ENCODE measurements at regions not wholly inside any gene's neighbourhood (a gene's known extent, or its start where the extent isn't known, plus 50 kb on each side); places are given as distances from the start of the nearest gene placed in this dataset.
"Not testable (repeated sequence)": the region's sequence is repeated elsewhere in the genome, so short reads cannot be mapped to it uniquely, and the experiment has no call there.

- TF ChIP-seq CREB5 (CRISPR knock-in tag; IDR thresholded peaks at IDR 0.05; ENCODE audit: low read depth); POU6F1 (CRISPR knock-in tag; IDR thresholded peaks at IDR 0.05; ENCODE audit: borderline replicate concordance, low read depth); CSRNP3 (CRISPR knock-in tag; IDR thresholded peaks at IDR 0.05); ARNTL (CRISPR knock-in tag; IDR thresholded peaks at IDR 0.05; ENCODE audit: borderline replicate concordance, low read depth); ISL1 (CRISPR knock-in tag; IDR thresholded peaks at IDR 0.05); ZNF565 (CRISPR knock-in tag; conservative IDR thresholded peaks at IDR 0.05; ENCODE audit: low read depth); SNAI2 (CRISPR knock-in tag; IDR thresholded peaks at IDR 0.05); TCF4 (CRISPR knock-in tag; IDR thresholded peaks at IDR 0.05; ENCODE audit: borderline replicate concordance); PATZ1 (CRISPR knock-in tag; IDR thresholded peaks at IDR 0.05; ENCODE audit: borderline replicate concordance): not testable (repeated sequence)
These were observed 81.6 kb upstream of the FRG2C start for GRCh38 chr3:75582536-75582935.

Measured in SK-N-SH treated with all-trans-retinoic acid at 6 μM for 48 hours (cell line).